Body of pancreas (tissue), 4 donors: ENCODE measurements at regions not wholly inside any gene's neighbourhood (a gene's known extent, or its start where the extent isn't known, plus 50 kb on each side); places are given as distances from the start of the nearest gene placed in this dataset.
"Not testable (repeated sequence)": the region's sequence is repeated elsewhere in the genome, so short reads cannot be mapped to it uniquely, and the experiment has no call there.

ENCODE experiments used
- ATAC-seq: fragments of 150-250 bp; one replicate; pipeline ENCODE4 v1.9.1; 2016
- DNase-seq, 4 donors: peaks; one replicate each; pipeline ENCODE4 v3.0.0-alpha.2; 2019
- H3K27ac ChIP-seq, 4 donors: fragments of 200-600 bp; sonication (generic); 1 replicate in 3 of 4; 2 replicates in 1 of 4; pipeline versions ENCODE4 v1.5.1 to v1.6.1; 2016 to 2019; ENCODE audit warnings: mild to moderate bottlenecking in 1 of 4, mixed read lengths in 1 of 4, moderate library complexity in 1 of 4
- H3K27me3 ChIP-seq, 2 donors: fragments of 200-600 bp; sonication (generic); one replicate each; pipeline ENCODE4 v1.6.0; 2016; ENCODE audit warnings: mild to moderate bottlenecking in 1 of 2
- H3K36me3 ChIP-seq, 2 donors: fragments of 200-600 bp; sonication (generic); replicated peaks in 1 of 2; 2 replicates each; pipeline ENCODE4 v1.5.1; 2016; ENCODE audit warnings: low read depth in 2 of 2; ENCODE audit not compliant: insufficient read depth in 1 of 2
- H3K4me1 ChIP-seq: fragments of 200-600 bp; sonication (generic); one replicate; pipeline ENCODE4 v1.6.0; 2016
- H3K4me3 ChIP-seq, 2 donors: fragments of 200-600 bp; sonication (generic); 1 replicate in 1 of 2; 2 replicates in 1 of 2; pipeline ENCODE4 v1.5.1; 2016 to 2019
- H3K9me3 ChIP-seq, 3 donors: fragments of 200-600 bp; sonication (generic); 1 replicate in 2 of 3; 2 replicates in 1 of 3; pipeline ENCODE4 v1.5.1; 2016
- POLR2A ChIP-seq, 3 donors: fragments of 450-650 bp; IDR thresholded peaks; one replicate each; pipeline ENCODE4 v1.6.1; 2016; ENCODE audit warnings: antibody characterized with exemption in 3 of 3, mild to moderate bottlenecking in 2 of 3
- WGBS, 2 donors: methylation state at CpG; one replicate each; pipeline ENCODE4 v1.1.5; 2017; 5-methylcytosine and 5-hydroxymethylcytosine counted together
- intact Hi-C: fragments of 100-400 bp; cut with DNase I; formaldehyde crosslinking; loops from one replicate; pipeline ENCODE4 v1.15.1; 2023
- TF ChIP-seq, protein P1 (sequence below), 7 experiments: fragments of 450-650 bp in 4 of 7; fragments of 200-600 bp in 3 of 7; sonication (generic) in 3 of 7; IDR thresholded peaks; one replicate each; pipeline ENCODE4 v1.5.1; 2016 to 2019; ENCODE audit warnings: antibody characterized with exemption in 7 of 7

DNA sequence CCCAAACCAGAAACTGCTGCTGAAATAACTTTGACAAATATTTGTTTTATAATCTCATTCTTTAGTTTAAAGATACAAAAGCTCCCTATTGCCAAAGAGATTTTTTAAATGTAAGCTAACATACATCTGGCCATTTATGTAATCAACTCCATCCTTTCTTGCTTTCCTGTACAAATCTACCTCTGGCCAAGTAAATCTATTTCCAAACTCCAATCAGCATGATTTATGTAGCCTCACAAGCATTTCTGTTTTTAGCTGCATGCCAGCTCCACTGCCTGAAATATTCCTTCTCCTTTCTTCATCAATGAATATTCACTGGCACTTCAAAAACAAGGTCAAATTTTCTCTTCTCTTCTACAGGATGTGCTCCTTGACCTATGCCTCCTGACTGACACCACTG is 80.0 kb downstream of the SHOX2 start:
- intact Hi-C loops: no loop called here
- Histone ChIP-seq H3K36me3 (no peaks in the 10 kb centered on the region), H3K9me3 (no peaks in the 10 kb centered on the region), H3K27ac (no peak overlapping the region), H3K4me1 (no peaks in the 10 kb centered on the region), H3K4me3 (no peak overlapping the region), H3K27me3 (no peaks in the 10 kb centered on the region)
- no peak for DNase-seq
- TF ChIP-seq, protein P1, sequence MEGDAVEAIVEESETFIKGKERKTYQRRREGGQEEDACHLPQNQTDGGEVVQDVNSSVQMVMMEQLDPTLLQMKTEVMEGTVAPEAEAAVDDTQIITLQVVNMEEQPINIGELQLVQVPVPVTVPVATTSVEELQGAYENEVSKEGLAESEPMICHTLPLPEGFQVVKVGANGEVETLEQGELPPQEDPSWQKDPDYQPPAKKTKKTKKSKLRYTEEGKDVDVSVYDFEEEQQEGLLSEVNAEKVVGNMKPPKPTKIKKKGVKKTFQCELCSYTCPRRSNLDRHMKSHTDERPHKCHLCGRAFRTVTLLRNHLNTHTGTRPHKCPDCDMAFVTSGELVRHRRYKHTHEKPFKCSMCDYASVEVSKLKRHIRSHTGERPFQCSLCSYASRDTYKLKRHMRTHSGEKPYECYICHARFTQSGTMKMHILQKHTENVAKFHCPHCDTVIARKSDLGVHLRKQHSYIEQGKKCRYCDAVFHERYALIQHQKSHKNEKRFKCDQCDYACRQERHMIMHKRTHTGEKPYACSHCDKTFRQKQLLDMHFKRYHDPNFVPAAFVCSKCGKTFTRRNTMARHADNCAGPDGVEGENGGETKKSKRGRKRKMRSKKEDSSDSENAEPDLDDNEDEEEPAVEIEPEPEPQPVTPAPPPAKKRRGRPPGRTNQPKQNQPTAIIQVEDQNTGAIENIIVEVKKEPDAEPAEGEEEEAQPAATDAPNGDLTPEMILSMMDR (IDR thresholded peaks at IDR 0.05): no peak
- no peak for TF ChIP-seq POLR2A (IDR thresholded peaks at IDR 0.05)
- no peak for ATAC-seq

DNA sequence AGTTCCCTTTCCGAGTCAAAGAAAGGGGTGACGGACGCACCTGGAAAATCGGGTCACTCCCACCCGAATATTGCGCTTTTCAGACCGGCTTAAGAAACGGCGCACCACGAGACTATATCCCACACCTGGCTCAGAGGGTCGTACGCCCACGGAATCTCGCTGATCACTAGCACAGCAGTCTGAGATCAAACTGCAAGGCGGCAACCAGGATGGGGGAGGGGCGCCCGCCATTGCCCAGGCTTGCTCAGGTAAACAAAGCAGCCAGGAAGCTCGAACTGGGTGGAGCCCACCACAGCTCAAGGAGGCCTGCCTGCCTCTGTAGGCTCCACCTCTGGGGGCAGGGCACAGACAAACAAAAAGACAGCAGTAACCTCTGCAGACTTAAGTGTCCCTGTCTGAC is 86.3 kb downstream of the SHOX2 start:
- H3K36me3 ChIP-seq, intact Hi-C loops, DNase-seq, H3K4me1 ChIP-seq, H3K27ac ChIP-seq, ATAC-seq, H3K4me3 ChIP-seq, H3K9me3 ChIP-seq, H3K27me3 ChIP-seq: not testable (repeated sequence)
- 85 to 90% methylated on average over 4 to 14 of the region's 18 CpGs for WGBS, 2 donors

DNA sequence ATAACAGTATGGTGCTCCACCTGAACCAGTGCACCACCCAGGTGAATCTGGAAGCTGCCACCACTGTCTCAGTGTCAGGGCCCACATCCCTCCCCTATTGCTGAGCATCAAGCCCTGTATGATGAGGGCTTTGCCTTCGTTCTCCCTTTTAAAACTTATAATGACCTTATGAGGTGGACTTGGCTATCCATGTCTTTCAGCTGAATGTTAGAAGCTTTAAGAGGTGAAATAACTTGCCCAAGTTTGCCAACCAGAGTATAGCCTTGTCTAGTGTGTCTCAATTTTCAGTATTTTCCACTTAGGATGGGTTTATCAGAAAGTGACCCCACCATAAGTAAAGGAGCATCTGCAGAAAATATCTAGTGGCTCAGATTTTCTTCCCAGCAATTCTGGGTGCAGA is 87.8 kb downstream of the SHOX2 start:
- WGBS, 2 donors: 45 to 65% methylated on average over 1 of the region's 1 CpG
- ATAC-seq: no peak
- Histone ChIP-seq H3K36me3 (no peaks in the 10 kb centered on the region), H3K4me1 (no peaks in the 10 kb centered on the region), H3K27me3 (no peaks in the 10 kb centered on the region), H3K4me3 (no peak overlapping the region), H3K9me3 (peaks cover 0 to 7% (median 0%) of the 10 kb centered on the region in 3 donors), H3K27ac (no peak overlapping the region)
- TF ChIP-seq, protein P1 (IDR thresholded peaks at IDR 0.05): no peak
- no peak for TF ChIP-seq POLR2A (IDR thresholded peaks at IDR 0.05)
- no peak for DNase-seq
- intact Hi-C loops: no loop called here

DNA sequence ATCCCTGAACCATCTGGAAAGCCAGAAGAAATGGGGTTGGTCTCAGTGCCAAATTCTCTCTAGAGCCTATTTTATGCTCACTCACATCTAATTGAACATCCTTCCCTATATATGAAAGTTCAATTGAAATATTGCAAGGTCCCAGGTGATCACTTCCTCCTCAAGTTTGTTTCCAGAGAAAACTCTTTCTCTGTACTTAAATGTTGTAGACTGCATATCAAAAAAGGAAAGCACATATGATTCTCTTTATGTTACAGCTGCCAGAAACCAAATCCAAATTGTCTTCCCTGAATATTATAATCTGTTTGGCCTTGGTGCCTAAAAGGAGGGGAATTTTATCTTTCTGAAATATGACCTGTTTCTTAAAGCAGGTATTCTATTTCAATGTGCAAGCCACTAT is 93.3 kb downstream of the SHOX2 start:
- TF ChIP-seq, protein P1 (IDR thresholded peaks at IDR 0.05): no peak
- TF ChIP-seq POLR2A (IDR thresholded peaks at IDR 0.05): no peak
- no peaks in the 10 kb centered on the region for H3K4me1 ChIP-seq
- ATAC-seq (no peak), DNase-seq (no peak)
- intact Hi-C loops: no loop called here
- H3K36me3 ChIP-seq: no peaks in the 10 kb centered on the region
- peaks cover 0 to 6% (median 0%) of the 10 kb centered on the region in 3 donors for H3K9me3 ChIP-seq
- no peaks in the 10 kb centered on the region for H3K27me3 ChIP-seq
- H3K4me3 ChIP-seq: no peak overlapping the region
- H3K27ac ChIP-seq: no peak overlapping the region

DNA sequence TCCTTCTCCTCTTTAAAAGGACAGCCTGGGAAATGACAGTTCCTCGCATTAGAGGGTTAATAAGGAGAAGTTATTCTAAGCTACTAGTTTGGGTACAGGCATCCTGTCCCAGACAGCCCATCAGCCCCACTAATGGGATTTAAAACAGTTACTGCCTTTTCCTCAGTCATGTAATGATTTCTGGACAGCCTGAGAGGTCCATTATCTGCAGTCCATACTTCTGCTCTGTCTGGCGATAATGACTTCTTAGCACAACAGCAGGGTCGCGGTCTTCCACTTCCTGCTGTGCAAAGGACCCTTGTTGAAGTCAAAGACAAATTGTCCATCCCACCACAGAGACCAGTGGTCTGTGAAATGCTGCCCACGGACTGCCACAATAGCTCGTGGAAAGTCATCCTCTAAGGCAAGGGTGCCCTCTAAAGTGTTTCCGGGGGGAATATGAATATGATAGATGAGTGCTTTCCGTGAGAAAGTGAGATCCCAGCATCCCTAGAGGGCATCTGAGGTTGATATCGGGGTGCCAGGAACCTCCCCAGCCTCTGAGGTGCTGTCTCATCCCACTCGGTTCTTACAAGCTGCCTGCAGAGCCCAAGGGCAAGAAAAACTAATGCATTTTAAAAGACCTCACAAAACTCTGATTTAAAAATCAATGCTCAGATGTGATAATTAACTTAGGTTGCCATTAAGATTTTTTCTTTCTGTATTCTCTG is 100.7 kb downstream of the SHOX2 start:
- H3K9me3 ChIP-seq: peaks cover 0 to 6% (median 0%) of the 10 kb centered on the region in 3 donors
- 43 to 53% methylated on average over 10 of the region's 10 CpGs for WGBS, 2 donors
- H3K27ac ChIP-seq: no peak overlapping the region
- no peaks in the 10 kb centered on the region for H3K4me1 ChIP-seq
- TF ChIP-seq, protein P1 (IDR thresholded peaks at IDR 0.05): no peak
- TF ChIP-seq POLR2A (IDR thresholded peaks at IDR 0.05): no peak
- H3K4me3 ChIP-seq: no peak overlapping the region
- intact Hi-C loops: no loop called here
- DNase-seq (no peak), ATAC-seq (no peak)
- no peaks in the 10 kb centered on the region for H3K27me3 ChIP-seq
- H3K36me3 ChIP-seq: no peaks in the 10 kb centered on the region
